ENCODE measurements at regions not wholly inside any gene's neighbourhood (a gene's known extent, or its start where the extent isn't known, plus 50 kb on each side); places are given as distances from the start of the nearest gene placed in this dataset.

DNA sequence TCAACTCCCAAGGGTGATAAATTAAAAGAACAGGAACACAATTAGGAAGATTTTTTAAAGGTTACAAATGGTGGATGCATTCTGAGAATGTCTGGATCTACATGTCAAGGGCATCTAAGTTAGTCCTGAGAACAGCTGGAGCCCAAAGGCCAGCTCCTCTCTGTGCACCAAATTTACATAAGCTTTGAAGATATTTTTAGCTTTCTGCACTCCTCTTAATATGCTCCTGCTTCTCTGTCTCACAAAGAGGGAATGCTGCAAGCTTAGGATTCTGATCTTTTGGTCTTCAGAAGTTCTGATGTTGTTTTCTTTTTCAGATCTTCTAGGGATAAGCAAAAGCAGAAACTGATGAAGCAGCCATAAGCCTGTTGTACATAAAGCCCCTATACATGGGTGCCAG, 309.8 kb upstream of the NCAM1 start:
- Histone ChIP-seq H3K27ac (ENCODE audit: low read length) (no peak overlapping the region), H3K4me3 (ENCODE audit: low read length) (no peak overlapping the region), H3K36me3 (ENCODE audit: control insufficient read depth, insufficient read depth, low read length) (no peaks in the 10 kb centered on the region), H3K9me3 (ENCODE audit: control insufficient read depth, insufficient read depth, low read length) (no peaks in the 10 kb centered on the region), H3K4me1 (ENCODE audit: control insufficient read depth, insufficient read depth, low read length) (0 out of 2 replicates have a peak, but pooled peaks cover 2% of the 10 kb centered on the region), H3K27me3 (ENCODE audit: control insufficient read depth, insufficient read depth, low read length) (no peaks in the 10 kb centered on the region)
- DNase-seq (ENCODE audit: low read depth, low spot score), result no peak

DNA sequence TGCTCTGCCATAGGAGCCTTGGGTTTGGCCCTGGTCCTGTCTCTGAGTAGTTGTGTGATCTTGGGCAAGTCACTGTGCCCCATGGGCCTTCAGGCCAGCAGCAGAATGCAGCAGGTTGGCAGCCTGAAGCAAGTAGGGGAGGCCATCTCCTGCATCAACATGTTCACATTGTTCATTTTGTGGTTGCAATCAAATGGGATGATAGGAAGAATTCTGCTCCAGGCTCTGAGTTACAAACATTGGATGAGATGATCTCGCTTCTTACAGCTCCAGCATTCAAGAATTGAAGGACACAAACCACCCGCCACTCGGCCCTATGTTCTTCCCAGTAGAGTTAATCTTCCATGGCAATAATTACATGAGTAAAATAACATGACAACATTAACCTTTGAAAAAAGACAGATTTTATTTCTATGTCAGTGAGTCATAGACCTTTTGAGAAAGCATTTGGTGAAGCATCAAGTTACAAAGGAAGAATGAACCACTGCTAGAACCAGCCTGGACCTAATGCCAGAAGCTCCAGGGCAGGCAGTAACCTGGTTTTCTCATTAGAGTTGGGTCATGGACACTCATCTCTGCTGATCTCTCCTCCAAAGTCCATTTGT, 308.3 kb upstream of the NCAM1 start:
- Histone ChIP-seq H3K27me3 (ENCODE audit: control insufficient read depth, insufficient read depth, low read length) (no peaks in the 10 kb centered on the region), H3K4me1 (ENCODE audit: control insufficient read depth, insufficient read depth, low read length) (0 out of 2 replicates have a peak, but pooled peaks cover 2% of the 10 kb centered on the region), H3K4me3 (ENCODE audit: low read length) (no peak overlapping the region), H3K9me3 (ENCODE audit: control insufficient read depth, insufficient read depth, low read length) (no peaks in the 10 kb centered on the region), H3K27ac (ENCODE audit: low read length) (no peak overlapping the region), H3K36me3 (ENCODE audit: control insufficient read depth, insufficient read depth, low read length) (no peaks in the 10 kb centered on the region)
- no peak for DNase-seq (ENCODE audit: low read depth, low spot score)
- WGBS (ENCODE audit: insufficient coverage, insufficient read length), result no CpG with 5 or more reads among the region's 3 CpGs

DNA sequence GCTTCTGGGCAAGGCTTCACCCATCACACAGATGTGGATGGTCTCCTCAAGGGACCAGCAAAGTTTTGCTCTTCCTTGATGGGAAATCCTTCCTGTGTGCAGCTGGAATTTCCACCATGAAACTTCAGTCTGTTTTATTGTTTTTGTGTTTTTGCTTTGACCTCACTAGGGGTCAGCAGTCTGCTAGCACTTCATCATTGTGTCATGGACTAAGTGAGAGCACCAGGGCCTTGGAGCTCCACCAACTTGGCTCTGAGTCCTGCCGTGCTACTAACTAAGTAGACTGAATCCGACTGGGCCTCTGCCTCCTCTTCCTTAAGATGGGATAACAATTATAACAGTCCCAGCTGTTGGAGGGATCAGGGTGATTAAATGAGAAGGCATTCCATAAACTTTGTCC, 305.8 kb upstream of the NCAM1 start:
- Histone ChIP-seq H3K4me3 (ENCODE audit: low read length) (no peak overlapping the region), H3K36me3 (ENCODE audit: control insufficient read depth, insufficient read depth, low read length) (no peaks in the 10 kb centered on the region), H3K27ac (ENCODE audit: low read length) (no peak overlapping the region), H3K27me3 (ENCODE audit: control insufficient read depth, insufficient read depth, low read length) (no peaks in the 10 kb centered on the region), H3K9me3 (ENCODE audit: control insufficient read depth, insufficient read depth, low read length) (no peaks in the 10 kb centered on the region), H3K4me1 (ENCODE audit: control insufficient read depth, insufficient read depth, low read length) (0 out of 2 replicates have a peak, but pooled peaks cover 2% of the 10 kb centered on the region)
- no peak for DNase-seq (ENCODE audit: low read depth, low spot score)
- no CpG with 5 or more reads among the region's 2 CpGs for WGBS (ENCODE audit: insufficient coverage, insufficient read length)

DNA sequence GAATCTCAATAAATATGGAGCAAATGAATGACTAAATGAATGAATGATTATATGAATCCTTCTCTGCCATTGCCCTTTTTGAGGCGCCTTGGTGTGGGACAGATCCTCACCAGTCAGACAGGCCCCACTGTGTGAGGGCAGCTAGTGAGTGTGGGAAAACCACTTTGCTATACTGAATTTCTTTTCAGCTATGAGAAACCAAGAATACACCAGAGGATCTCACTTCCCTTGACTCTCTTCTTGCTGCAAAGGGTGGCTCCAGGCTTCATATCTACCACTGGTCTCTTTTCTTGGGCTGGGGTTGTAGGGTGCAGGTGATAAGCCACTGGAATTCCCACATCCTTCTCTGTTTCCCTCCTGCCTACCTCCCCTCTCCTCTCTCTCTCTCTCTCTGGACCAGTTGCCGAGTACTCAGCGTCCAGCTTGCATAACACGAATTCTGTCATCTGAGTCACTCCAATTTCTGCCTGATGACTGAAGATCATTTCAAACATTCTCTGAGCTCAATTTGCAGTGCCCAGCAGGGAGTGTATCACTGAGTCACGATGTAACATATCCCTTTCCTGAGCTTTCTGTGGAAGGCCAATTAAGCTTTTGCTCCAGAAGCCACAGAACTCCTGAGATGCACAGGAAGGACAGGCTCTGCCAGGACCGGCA, 304.3 kb upstream of the NCAM1 start:
- no peak overlapping the region for H3K27ac ChIP-seq (ENCODE audit: low read length)
- no peak for DNase-seq (ENCODE audit: low read depth, low spot score)
- no peak overlapping the region for H3K4me3 ChIP-seq (ENCODE audit: low read length)
- H3K36me3 ChIP-seq (ENCODE audit: control insufficient read depth, insufficient read depth, low read length), result no peaks in the 10 kb centered on the region
- H3K4me1 ChIP-seq (ENCODE audit: control insufficient read depth, insufficient read depth, low read length), result no peaks in the 10 kb centered on the region
- H3K27me3 ChIP-seq (ENCODE audit: control insufficient read depth, insufficient read depth, low read length), result no peaks in the 10 kb centered on the region
- WGBS (ENCODE audit: insufficient coverage, insufficient read length), result no CpG with 5 or more reads among the region's 6 CpGs
- no peaks in the 10 kb centered on the region for H3K9me3 ChIP-seq (ENCODE audit: control insufficient read depth, insufficient read depth, low read length)

DNA sequence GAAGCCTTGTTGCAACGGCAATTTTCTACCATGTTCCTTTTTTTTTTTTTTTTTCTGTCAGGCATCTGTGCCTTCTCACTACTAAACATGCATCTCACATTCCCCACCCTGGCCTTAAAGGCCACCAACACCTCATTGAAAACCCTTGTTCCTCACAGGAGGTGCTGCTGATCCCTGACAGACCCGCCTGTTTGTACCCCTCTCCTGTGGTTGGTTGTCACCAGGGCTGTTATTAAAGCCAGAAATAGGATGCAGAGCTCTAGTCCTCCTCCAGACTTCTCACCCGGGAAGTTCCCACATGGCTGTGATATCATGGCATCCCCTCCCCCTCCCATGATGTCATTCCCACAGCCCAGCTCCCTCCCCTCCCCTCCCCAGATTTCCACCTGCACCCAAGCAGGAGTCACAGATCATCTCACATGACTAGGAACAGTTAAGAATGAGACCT, 302.8 kb upstream of the NCAM1 start:
- Histone ChIP-seq H3K27me3 (ENCODE audit: control insufficient read depth, insufficient read depth, low read length) (no peaks in the 10 kb centered on the region), H3K36me3 (ENCODE audit: control insufficient read depth, insufficient read depth, low read length) (no peaks in the 10 kb centered on the region), H3K4me3 (ENCODE audit: low read length) (no peak overlapping the region), H3K4me1 (ENCODE audit: control insufficient read depth, insufficient read depth, low read length) (no peaks in the 10 kb centered on the region), H3K9me3 (ENCODE audit: control insufficient read depth, insufficient read depth, low read length) (no peaks in the 10 kb centered on the region), H3K27ac (ENCODE audit: low read length) (no peak overlapping the region)
- DNase-seq (ENCODE audit: low read depth, low spot score), result no peak
- no CpG with 5 or more reads among the region's 3 CpGs for whole genome bisulfite sequencing (ENCODE audit: insufficient coverage, insufficient read length)

DNA sequence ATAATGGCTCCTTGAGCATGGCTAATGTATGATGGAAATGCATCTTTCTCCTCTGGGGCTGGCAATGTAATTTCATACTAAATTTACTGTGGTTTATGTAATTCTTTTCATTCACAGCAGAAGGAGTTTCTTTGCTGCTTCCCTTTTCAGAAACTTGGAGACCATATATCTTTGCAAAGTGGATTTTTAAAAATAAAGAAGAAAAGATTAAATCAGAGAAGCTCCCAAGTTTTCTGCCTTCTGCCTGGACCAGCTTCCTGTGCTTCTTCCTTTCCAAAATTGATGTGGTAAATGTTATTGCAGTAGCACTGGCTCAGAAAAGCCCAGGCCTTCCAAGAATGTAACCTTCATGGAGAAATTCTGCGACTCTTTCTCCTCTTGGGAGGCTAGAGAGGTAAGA, 300.1 kb upstream of the NCAM1 start:
- no peak overlapping the region for H3K4me3 ChIP-seq (ENCODE audit: low read length)
- no CpG with 5 or more reads among the region's 1 CpG for WGBS (ENCODE audit: insufficient coverage, insufficient read length)
- no peak overlapping the region for H3K27ac ChIP-seq (ENCODE audit: low read length)
- no peak for DNase-seq (ENCODE audit: low read depth, low spot score)
- H3K4me1 ChIP-seq (ENCODE audit: control insufficient read depth, insufficient read depth, low read length), result no peaks in the 10 kb centered on the region
- H3K36me3 ChIP-seq (ENCODE audit: control insufficient read depth, insufficient read depth, low read length), result no peaks in the 10 kb centered on the region
- no peaks in the 10 kb centered on the region for H3K27me3 ChIP-seq (ENCODE audit: control insufficient read depth, insufficient read depth, low read length)
- no peaks in the 10 kb centered on the region for H3K9me3 ChIP-seq (ENCODE audit: control insufficient read depth, insufficient read depth, low read length)

DNA sequence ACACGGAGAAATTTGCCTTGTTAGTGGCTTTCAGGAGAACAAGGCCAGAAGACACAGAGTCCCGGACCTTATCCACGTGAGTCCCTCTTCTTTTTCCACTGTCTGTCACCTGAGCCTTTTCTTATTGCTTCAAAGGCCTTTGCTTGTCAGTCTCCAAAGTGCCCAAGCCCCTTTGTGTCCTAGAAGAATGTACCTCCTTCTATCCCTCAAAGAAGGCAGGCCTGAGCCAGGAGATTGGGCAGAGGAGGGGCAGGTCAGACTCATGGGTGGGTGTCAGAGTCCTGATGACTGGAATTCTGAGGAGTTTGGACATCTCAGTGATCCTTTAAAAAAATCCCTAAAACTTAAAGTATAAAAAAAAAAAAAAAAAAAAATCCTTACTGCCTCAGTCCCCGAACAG, 299.6 kb upstream of the NCAM1 start:
- WGBS (ENCODE audit: insufficient coverage, insufficient read length), result no CpG with 5 or more reads among the region's 4 CpGs
- H3K27ac ChIP-seq (ENCODE audit: low read length), result no peak overlapping the region
- no peaks in the 10 kb centered on the region for H3K27me3 ChIP-seq (ENCODE audit: control insufficient read depth, insufficient read depth, low read length)
- no peaks in the 10 kb centered on the region for H3K36me3 ChIP-seq (ENCODE audit: control insufficient read depth, insufficient read depth, low read length)
- no peak overlapping the region for H3K4me3 ChIP-seq (ENCODE audit: low read length)
- DNase-seq (ENCODE audit: low read depth, low spot score), result no peak
- no peaks in the 10 kb centered on the region for H3K4me1 ChIP-seq (ENCODE audit: control insufficient read depth, insufficient read depth, low read length)
- no peaks in the 10 kb centered on the region for H3K9me3 ChIP-seq (ENCODE audit: control insufficient read depth, insufficient read depth, low read length)

DNA sequence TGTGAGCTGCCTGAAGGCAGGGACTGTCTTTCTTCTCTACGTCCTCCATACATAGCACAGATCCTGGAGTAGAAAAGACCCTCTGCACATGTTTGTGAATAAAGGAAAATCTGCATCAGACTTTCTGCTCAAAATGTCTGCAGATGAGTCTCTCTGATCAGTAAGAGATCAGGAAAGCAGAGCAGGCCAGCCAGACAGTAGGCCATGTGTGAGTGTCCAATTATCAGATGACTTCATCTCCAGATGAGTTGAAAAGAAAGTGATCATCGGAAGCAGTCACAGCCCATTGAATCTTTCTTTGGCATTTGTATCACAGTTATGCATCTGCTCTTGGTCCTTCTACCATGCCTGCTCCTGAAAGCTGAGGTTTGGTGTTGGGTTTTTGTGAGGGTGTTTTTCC, 298.7 kb upstream of the NCAM1 start:
- Histone ChIP-seq H3K9me3 (ENCODE audit: control insufficient read depth, insufficient read depth, low read length) (no peaks in the 10 kb centered on the region), H3K4me3 (ENCODE audit: low read length) (no peak overlapping the region), H3K27ac (ENCODE audit: low read length) (no peak overlapping the region), H3K27me3 (ENCODE audit: control insufficient read depth, insufficient read depth, low read length) (no peaks in the 10 kb centered on the region), H3K36me3 (ENCODE audit: control insufficient read depth, insufficient read depth, low read length) (no peaks in the 10 kb centered on the region), H3K4me1 (ENCODE audit: control insufficient read depth, insufficient read depth, low read length) (no peaks in the 10 kb centered on the region)
- DNase-seq (ENCODE audit: low read depth, low spot score), result no peak
- no CpG with 5 or more reads among the region's 2 CpGs for WGBS (ENCODE audit: insufficient coverage, insufficient read length)

DNA sequence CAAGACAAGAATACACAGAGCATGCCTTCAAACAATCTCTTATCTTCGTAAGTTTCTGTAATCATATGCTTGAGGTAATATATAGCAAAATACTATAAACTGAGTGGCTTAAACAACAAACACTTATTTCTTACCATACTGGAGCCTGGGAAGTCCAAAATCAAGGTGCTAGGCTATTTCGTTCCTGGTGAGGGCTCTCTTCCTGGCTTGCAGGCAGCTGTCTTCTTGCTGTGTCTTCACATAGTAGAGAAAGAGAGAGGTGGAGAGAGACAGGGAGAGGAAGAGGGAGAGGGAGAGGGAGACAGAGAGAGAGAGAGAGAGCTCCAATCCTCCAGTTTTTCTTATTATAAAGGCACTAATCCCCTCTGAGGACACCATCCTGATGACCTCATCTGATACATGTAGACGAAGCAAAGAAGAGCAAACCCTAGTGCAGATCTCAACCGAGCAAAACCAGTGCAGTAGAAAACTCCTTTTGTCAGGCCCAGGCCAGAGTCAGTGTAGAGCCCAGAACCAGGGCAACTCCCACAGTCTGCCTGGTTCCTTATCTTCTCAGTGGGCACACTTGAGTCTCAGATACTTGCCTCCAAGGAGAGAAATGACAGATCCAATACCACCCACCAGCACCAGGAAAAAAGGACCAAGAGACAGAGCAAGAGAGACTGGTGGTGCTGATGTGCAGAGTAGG, 297.1 kb upstream of the NCAM1 start:
- WGBS (ENCODE audit: insufficient coverage, insufficient read length), result no CpG with 5 or more reads among the region's 4 CpGs
- H3K27ac ChIP-seq (ENCODE audit: low read length), result no peak overlapping the region
- no peak for DNase-seq (ENCODE audit: low read depth, low spot score)
- H3K4me3 ChIP-seq (ENCODE audit: low read length), result no peak overlapping the region
- H3K4me1 ChIP-seq (ENCODE audit: control insufficient read depth, insufficient read depth, low read length), result no peaks in the 10 kb centered on the region
- H3K36me3 ChIP-seq (ENCODE audit: control insufficient read depth, insufficient read depth, low read length), result no peaks in the 10 kb centered on the region
- no peaks in the 10 kb centered on the region for H3K27me3 ChIP-seq (ENCODE audit: control insufficient read depth, insufficient read depth, low read length)
- H3K9me3 ChIP-seq (ENCODE audit: control insufficient read depth, insufficient read depth, low read length), result no peaks in the 10 kb centered on the region

DNA sequence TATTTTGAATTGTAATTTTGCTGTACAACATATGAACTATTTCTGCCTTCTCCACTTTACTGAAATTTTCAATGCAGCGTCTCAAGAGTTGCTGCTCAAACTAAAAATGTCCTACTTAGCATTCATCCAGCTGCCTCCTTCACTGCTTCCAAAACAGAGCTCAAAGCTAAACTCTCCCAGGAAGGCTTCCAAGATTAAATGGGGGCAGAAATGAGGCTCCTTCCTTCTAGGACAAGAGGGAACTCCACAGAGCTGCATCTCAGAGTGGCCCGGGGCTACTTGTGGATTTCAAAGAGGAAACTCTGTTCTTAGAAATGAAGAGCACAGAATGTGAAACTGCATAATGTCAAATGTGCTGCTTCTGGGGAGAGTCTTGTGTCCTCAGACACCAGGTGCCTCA, 295.9 kb upstream of the NCAM1 start:
- no peaks in the 10 kb centered on the region for H3K36me3 ChIP-seq (ENCODE audit: control insufficient read depth, insufficient read depth, low read length)
- no peaks in the 10 kb centered on the region for H3K4me1 ChIP-seq (ENCODE audit: control insufficient read depth, insufficient read depth, low read length)
- H3K9me3 ChIP-seq (ENCODE audit: control insufficient read depth, insufficient read depth, low read length), result no peaks in the 10 kb centered on the region
- no peak for DNase-seq (ENCODE audit: low read depth, low spot score)
- no peak overlapping the region for H3K4me3 ChIP-seq (ENCODE audit: low read length)
- no CpG with 5 or more reads among the region's 2 CpGs for WGBS (ENCODE audit: insufficient coverage, insufficient read length)
- no peak overlapping the region for H3K27ac ChIP-seq (ENCODE audit: low read length)
- H3K27me3 ChIP-seq (ENCODE audit: control insufficient read depth, insufficient read depth, low read length), result no peaks in the 10 kb centered on the region

All from iPS DF 6.9 (cell line).